Right lobe of liver (tissue), 4 donors: ENCODE measurements at regions not wholly inside any gene's neighbourhood (a gene's known extent, or its start where the extent isn't known, plus 50 kb on each side); places are given as distances from the start of the nearest gene placed in this dataset.

ENCODE experiments used
- POLR2A ChIP-seq: fragments of 450-650 bp; IDR thresholded peaks from one replicate; pipeline ENCODE4 v1.6.1; 2017; ENCODE audit warnings: antibody characterized with exemption, mild to moderate bottlenecking
- TF ChIP-seq, protein P1 (sequence below), 4 donors: fragments of 200-600 bp in 3 of 4; fragments of 450-650 bp in 1 of 4; IDR thresholded peaks; one replicate each; pipeline versions ENCODE4 v1.5.1 to v1.8.0; 2016 to 2022; ENCODE audit warnings: antibody characterized with exemption in 4 of 4, mild to moderate bottlenecking in 2 of 4
- donor health status: DM: no; HTN: no; CAD: no.
- donor health status: DM: no; HTN: no; CAD: no.
- donor health status: DM: no; HTN: yes; CAD: no.

DNA sequence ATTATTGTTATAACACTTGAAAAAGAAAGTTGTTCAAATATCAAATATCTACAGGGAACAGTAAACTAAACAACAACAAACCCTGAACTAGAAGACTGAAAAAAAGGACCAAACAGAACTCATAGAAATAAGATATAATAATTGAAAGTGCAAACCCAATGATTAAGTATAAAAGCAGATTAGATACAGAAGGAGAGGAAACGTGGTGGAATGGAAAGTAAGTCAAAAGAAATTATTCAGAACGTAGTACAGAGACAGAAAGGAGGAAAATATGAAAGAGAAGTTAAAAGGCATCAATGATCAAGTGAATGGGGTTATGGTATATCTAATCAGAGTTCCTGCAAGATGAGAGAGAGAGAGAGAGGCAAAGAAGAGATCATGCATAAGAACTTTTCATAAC is 174.2 kb upstream of the DACH1 start:
- TF ChIP-seq, protein P1, sequence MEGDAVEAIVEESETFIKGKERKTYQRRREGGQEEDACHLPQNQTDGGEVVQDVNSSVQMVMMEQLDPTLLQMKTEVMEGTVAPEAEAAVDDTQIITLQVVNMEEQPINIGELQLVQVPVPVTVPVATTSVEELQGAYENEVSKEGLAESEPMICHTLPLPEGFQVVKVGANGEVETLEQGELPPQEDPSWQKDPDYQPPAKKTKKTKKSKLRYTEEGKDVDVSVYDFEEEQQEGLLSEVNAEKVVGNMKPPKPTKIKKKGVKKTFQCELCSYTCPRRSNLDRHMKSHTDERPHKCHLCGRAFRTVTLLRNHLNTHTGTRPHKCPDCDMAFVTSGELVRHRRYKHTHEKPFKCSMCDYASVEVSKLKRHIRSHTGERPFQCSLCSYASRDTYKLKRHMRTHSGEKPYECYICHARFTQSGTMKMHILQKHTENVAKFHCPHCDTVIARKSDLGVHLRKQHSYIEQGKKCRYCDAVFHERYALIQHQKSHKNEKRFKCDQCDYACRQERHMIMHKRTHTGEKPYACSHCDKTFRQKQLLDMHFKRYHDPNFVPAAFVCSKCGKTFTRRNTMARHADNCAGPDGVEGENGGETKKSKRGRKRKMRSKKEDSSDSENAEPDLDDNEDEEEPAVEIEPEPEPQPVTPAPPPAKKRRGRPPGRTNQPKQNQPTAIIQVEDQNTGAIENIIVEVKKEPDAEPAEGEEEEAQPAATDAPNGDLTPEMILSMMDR (IDR thresholded peaks at IDR 0.05): no peak
- no peak for TF ChIP-seq POLR2A
